Neural progenitor cell (in vitro differentiated cells): ENCODE measurements at regions not wholly inside any gene's neighbourhood (a gene's known extent, or its start where the extent isn't known, plus 50 kb on each side); places are given as distances from the start of the nearest gene placed in this dataset.

ENCODE experiments used
- DNase-seq: peaks from one replicate; pipeline ENCODE4 v3.0.0-alpha.2; 2016; ENCODE audit warnings: low spot score
- H2AFZ ChIP-seq: fragments of 200-600 bp; sonication (generic); replicated peaks from 2 replicates; pipeline ENCODE4 v1.6.1; 2016; ENCODE audit warnings: antibody characterized with exemption
- H3F3A ChIP-seq: fragments of 200-600 bp; sonication (generic); 2 replicates; pipeline ENCODE4 v1.6.1; 2016; ENCODE audit warnings: antibody characterized with exemption, low read depth
- H3K27ac ChIP-seq: fragments of 200-600 bp; sonication (generic); 2 replicates; pipeline ENCODE4 v1.5.1; 2016; ENCODE audit warnings: mild to moderate bottlenecking
- H3K27me3 ChIP-seq: fragments of 200-600 bp; sonication (generic); 2 replicates; pipeline ENCODE4 v1.6.1; 2016; ENCODE audit warnings: mild to moderate bottlenecking, moderate library complexity
- H3K36me3 ChIP-seq: fragments of 200-600 bp; sonication (generic); 2 replicates; pipeline ENCODE4 v1.5.1; 2016
- H3K4me1 ChIP-seq: fragments of 200-600 bp; sonication (generic); 2 replicates; pipeline ENCODE4 v1.6.1; 2016; ENCODE audit warnings: mixed run types
- H3K4me2 ChIP-seq: fragments of 200-600 bp; sonication (generic); 2 replicates; pipeline ENCODE4 v1.6.1; 2016
- H3K4me3 ChIP-seq: fragments of 200-600 bp; sonication (generic); 2 replicates; pipeline ENCODE4 v1.5.1; 2016
- H3K79me2 ChIP-seq: fragments of 200-600 bp; sonication (generic); 2 replicates; pipeline ENCODE4 v1.6.1; 2016; ENCODE audit warnings: low read depth
- H3K9ac ChIP-seq: fragments of 200-600 bp; sonication (generic); 2 replicates; pipeline ENCODE4 v1.6.1; 2016
- H3K9me3 ChIP-seq: fragments of 200-600 bp; sonication (generic); 2 replicates; pipeline ENCODE4 v1.5.1; 2016; ENCODE audit warnings: low read depth
- H4K20me1 ChIP-seq: fragments of 200-600 bp; sonication (generic); 2 replicates; pipeline ENCODE4 v1.6.1; 2016; ENCODE audit warnings: low read depth
- H3K27ac Mint-ChIP-seq: 3 replicates; pipeline ENCODE4 v1.8.0; 2021; ENCODE audit warnings: mixed read lengths
- H3K27me3 Mint-ChIP-seq: 2 replicates; pipeline ENCODE4 v1.8.0; 2022; ENCODE audit warnings: low read depth, mild to moderate bottlenecking, inconsistent platforms, moderate library complexity, mixed read lengths; ENCODE audit not compliant: insufficient read depth
- H3K36me3 Mint-ChIP-seq: 3 replicates; pipeline ENCODE4 v1.8.0; 2021; ENCODE audit warnings: mixed read lengths
- H3K4me1 Mint-ChIP-seq: 3 replicates; pipeline ENCODE4 v1.8.0; 2021; ENCODE audit warnings: mixed read lengths
- H3K4me3 Mint-ChIP-seq: 3 replicates; pipeline ENCODE4 v1.8.0; 2021; ENCODE audit warnings: mild to moderate bottlenecking, moderate library complexity, mixed read lengths
- H3K9me3 Mint-ChIP-seq: 3 replicates; pipeline ENCODE4 v1.8.0; 2020; ENCODE audit warnings: mixed read lengths
- EZH2 ChIP-seq: fragments of 200-600 bp; sonication (generic); IDR thresholded peaks from 2 replicates; pipeline ENCODE4 v1.6.1; 2017; ENCODE audit warnings: antibody characterized with exemption, mild to moderate bottlenecking, moderate library complexity
- EZH2phosphoT487 ChIP-seq: fragments of 200-600 bp; sonication (generic); IDR thresholded peaks from 2 replicates; pipeline ENCODE4 v1.6.1; 2017; ENCODE audit warnings: antibody characterized with exemption
- TF ChIP-seq, protein P1 (sequence below): fragments of 200-600 bp; sonication (generic); IDR thresholded peaks from 2 replicates; pipeline ENCODE4 v1.5.1; 2017; ENCODE audit warnings: antibody characterized with exemption, mild to moderate bottlenecking

DNA sequence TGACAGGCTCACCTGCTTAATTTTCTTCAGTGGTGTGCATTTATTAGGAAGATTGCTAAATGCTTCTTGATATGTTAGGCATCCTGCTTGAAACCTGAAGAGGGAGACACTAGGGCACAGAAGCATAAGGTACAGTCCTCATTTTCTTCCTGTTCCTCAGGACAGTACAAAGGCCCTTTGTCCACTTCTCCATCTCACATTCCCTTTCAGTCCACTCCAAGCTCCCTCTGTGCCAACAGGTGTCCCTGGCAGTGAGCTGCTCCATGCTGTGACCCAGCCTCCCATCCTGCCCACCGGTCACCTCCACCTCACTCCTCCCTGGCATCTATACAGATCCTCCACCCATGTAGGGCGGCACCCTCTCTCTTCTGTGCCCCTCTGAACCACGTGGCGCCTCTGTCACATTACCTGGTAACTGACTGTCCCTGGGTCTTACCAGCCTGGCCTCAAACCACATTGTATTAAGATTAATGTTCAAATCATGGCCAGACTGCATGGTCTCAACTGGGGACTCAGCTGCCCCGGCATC, 162.8 kb downstream of the VAPA start:
- peaks cover 51% of the 10 kb centered on the region for H3K4me1 Mint-ChIP-seq
- H3K4me3 ChIP-seq: no peak overlapping the region
- TF ChIP-seq EZH2 (no peak), EZH2phosphoT487 (no peak)
- TF ChIP-seq, protein P1, sequence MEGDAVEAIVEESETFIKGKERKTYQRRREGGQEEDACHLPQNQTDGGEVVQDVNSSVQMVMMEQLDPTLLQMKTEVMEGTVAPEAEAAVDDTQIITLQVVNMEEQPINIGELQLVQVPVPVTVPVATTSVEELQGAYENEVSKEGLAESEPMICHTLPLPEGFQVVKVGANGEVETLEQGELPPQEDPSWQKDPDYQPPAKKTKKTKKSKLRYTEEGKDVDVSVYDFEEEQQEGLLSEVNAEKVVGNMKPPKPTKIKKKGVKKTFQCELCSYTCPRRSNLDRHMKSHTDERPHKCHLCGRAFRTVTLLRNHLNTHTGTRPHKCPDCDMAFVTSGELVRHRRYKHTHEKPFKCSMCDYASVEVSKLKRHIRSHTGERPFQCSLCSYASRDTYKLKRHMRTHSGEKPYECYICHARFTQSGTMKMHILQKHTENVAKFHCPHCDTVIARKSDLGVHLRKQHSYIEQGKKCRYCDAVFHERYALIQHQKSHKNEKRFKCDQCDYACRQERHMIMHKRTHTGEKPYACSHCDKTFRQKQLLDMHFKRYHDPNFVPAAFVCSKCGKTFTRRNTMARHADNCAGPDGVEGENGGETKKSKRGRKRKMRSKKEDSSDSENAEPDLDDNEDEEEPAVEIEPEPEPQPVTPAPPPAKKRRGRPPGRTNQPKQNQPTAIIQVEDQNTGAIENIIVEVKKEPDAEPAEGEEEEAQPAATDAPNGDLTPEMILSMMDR: no peak

DNA sequence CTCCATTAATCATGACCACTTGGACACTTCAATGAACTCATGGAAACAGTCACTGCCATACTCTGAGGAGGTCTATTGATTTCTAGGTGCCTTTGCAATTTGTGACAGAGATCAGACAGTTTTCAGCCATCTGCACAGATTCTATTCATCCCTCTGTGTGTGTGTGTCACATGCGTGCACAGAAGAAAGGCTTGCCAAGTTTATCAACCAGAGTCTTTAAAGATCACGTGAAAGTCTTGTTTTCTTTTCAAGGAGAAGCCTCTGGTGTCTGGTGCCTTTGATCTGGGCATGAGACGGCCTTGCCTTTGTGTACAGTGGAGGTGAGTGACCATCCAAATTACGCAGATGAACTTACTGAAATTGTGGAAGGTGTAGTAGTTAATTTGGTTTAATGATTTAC, 164.2 kb downstream of the VAPA start:
- H3K79me2 ChIP-seq: no peaks in the 10 kb centered on the region
- no peak overlapping the region for H3K4me3 Mint-ChIP-seq
- H3K27me3 Mint-ChIP-seq: peaks cover 13% of the 10 kb centered on the region
- H3K4me1 Mint-ChIP-seq: peaks cover 51% of the 10 kb centered on the region
- no peaks in the 10 kb centered on the region for H3K36me3 ChIP-seq
- peaks cover 36% of the 10 kb centered on the region for H3K9me3 Mint-ChIP-seq
- no peaks in the 10 kb centered on the region for H3F3A ChIP-seq
- H3K4me2 ChIP-seq: no peak overlapping the region
- peaks cover 5% of the 10 kb centered on the region for H3K4me1 ChIP-seq
- no peaks in the 10 kb centered on the region for H4K20me1 ChIP-seq
- H3K36me3 Mint-ChIP-seq: peaks cover 14% of the 10 kb centered on the region
- no peak overlapping the region for H3K27ac ChIP-seq
- no peak overlapping the region for H2AFZ ChIP-seq
- no peak overlapping the region for H3K9ac ChIP-seq
- H3K4me3 ChIP-seq: no peak overlapping the region
- DNase-seq: no peak
- no peaks in the 10 kb centered on the region for H3K9me3 ChIP-seq
- no peak overlapping the region for H3K27ac Mint-ChIP-seq
- no peaks in the 10 kb centered on the region for H3K27me3 ChIP-seq
- no peak for TF ChIP-seq EZH2
- TF ChIP-seq EZH2phosphoT487: no peak
- TF ChIP-seq, protein P1: no peak

More for the DNA sequence above, 162.8 kb downstream of the VAPA start:
- Histone ChIP-seq H3K36me3 (no peaks in the 10 kb centered on the region), H4K20me1 (no peaks in the 10 kb centered on the region), H3K9me3 (no peaks in the 10 kb centered on the region), H2AFZ (no peak overlapping the region), H3K9ac (no peak overlapping the region), H3K27me3 (no peaks in the 10 kb centered on the region), H3F3A (no peaks in the 10 kb centered on the region), H3K79me2 (no peaks in the 10 kb centered on the region), H3K4me1 (peaks cover 5% of the 10 kb centered on the region), H3K27ac (no peak overlapping the region), H3K4me2 (no peak overlapping the region)
- peaks cover 23% of the 10 kb centered on the region for H3K9me3 Mint-ChIP-seq
- no peak for DNase-seq
- H3K27ac Mint-ChIP-seq: no peak overlapping the region
- H3K4me3 Mint-ChIP-seq: peak overlapping the region; percentile 12
- H3K27me3 Mint-ChIP-seq: peaks cover 13% of the 10 kb centered on the region
- peaks cover 5% of the 10 kb centered on the region for H3K36me3 Mint-ChIP-seq

- H4K20me1 ChIP-seq: no peaks in the 10 kb centered on the region
- H3K4me3 Mint-ChIP-seq: no peak overlapping the region
- H3K27ac ChIP-seq: no peak overlapping the region
- no peak overlapping the region for H3K27ac Mint-ChIP-seq
- TF ChIP-seq EZH2phosphoT487 (no peak), EZH2 (no peak)
- TF ChIP-seq, protein P1: no peak
- no peak overlapping the region for H2AFZ ChIP-seq
- H3K9ac ChIP-seq: no peak overlapping the region
- no peaks in the 10 kb centered on the region for H3K27me3 ChIP-seq
- no peak for DNase-seq
- H3K9me3 Mint-ChIP-seq: peaks cover 58% of the 10 kb centered on the region
- H3K4me3 ChIP-seq: no peak overlapping the region
- H3K4me1 Mint-ChIP-seq: peaks cover 37% of the 10 kb centered on the region
- H3K79me2 ChIP-seq: no peaks in the 10 kb centered on the region
- H3K4me1 ChIP-seq: peaks cover 5% of the 10 kb centered on the region
- peaks cover 14% of the 10 kb centered on the region for H3K36me3 Mint-ChIP-seq
- H3K9me3 ChIP-seq: no peaks in the 10 kb centered on the region
- no peaks in the 10 kb centered on the region for H3F3A ChIP-seq
- peaks cover 11% of the 10 kb centered on the region for H3K27me3 Mint-ChIP-seq
- H3K4me2 ChIP-seq: no peak overlapping the region
- no peaks in the 10 kb centered on the region for H3K36me3 ChIP-seq
Observed at GRCh38 chr18:10080372-10080771, 166.6 kb downstream of the VAPA start.
